ENCODE measurements at regions not wholly inside any gene's neighbourhood (a gene's known extent, or its start where the extent isn't known, plus 50 kb on each side); places are given as distances from the start of the nearest gene placed in this dataset.

- ATAC-seq: peak; percentile 75 to 78
- Histone ChIP-seq H3K27ac (no peak overlapping the region), H3K4me1 (no peaks in the 10 kb centered on the region), H3K9me3 (no peaks in the 10 kb centered on the region), H3K4me3 (no peak overlapping the region), H3K27me3 (ENCODE audit: low read depth) (no peaks in the 10 kb centered on the region), H3K36me3 (no peaks in the 10 kb centered on the region)
- DNase-seq: no peak
- TF ChIP-seq CTCF (IDR thresholded peaks at IDR 0.05): no peak
- intact Hi-C loops (cut with DNase I): no loop called here
These were observed 251.2 kb downstream of the PAPSS1 start for GRCh38 chr4:107468812-107469211.

GRCh38 chr4:107468156-107468555 lies 251.9 kb downstream of the PAPSS1 start:
- DNase-seq (no peak), ATAC-seq (no peak)
- Histone ChIP-seq H3K9me3 (no peaks in the 10 kb centered on the region), H3K4me3 (no peak overlapping the region), H3K27ac (no peak overlapping the region), H3K4me1 (no peaks in the 10 kb centered on the region), H3K36me3 (no peaks in the 10 kb centered on the region), H3K27me3 (ENCODE audit: low read depth) (no peaks in the 10 kb centered on the region)
- TF ChIP-seq CTCF (IDR thresholded peaks at IDR 0.05): no peak
- intact Hi-C loops (cut with DNase I): no loop called here

GRCh38 chr4:107467461-107467860 lies 252.6 kb downstream of the PAPSS1 start:
- no peaks in the 10 kb centered on the region for H3K9me3 ChIP-seq
- no peak for ATAC-seq
- no peaks in the 10 kb centered on the region for H3K36me3 ChIP-seq
- TF ChIP-seq CTCF (IDR thresholded peaks at IDR 0.05): no peak
- no peak for DNase-seq
- no peak overlapping the region for H3K27ac ChIP-seq
- H3K4me1 ChIP-seq: no peaks in the 10 kb centered on the region
- H3K4me3 ChIP-seq: no peak overlapping the region
- H3K27me3 ChIP-seq (ENCODE audit: low read depth): no peaks in the 10 kb centered on the region
- intact Hi-C loops (cut with DNase I): no loop called here

- TF ChIP-seq CTCF (IDR thresholded peaks at IDR 0.05): no peak
- no peak overlapping the region for H3K27ac ChIP-seq
- intact Hi-C loops (cut with DNase I): no loop called here
- H3K4me3 ChIP-seq: no peak overlapping the region
- peaks cover 6% of the 10 kb centered on the region for H3K9me3 ChIP-seq
- no peaks in the 10 kb centered on the region for H3K4me1 ChIP-seq
- ATAC-seq: no peak
- DNase-seq: no peak
- H3K27me3 ChIP-seq (ENCODE audit: low read depth): no peaks in the 10 kb centered on the region
- no peaks in the 10 kb centered on the region for H3K36me3 ChIP-seq
These were observed 261.8 kb downstream of the PAPSS1 start for GRCh38 chr4:107458194-107458593.

- no peak overlapping the region for H3K4me3 ChIP-seq
- ATAC-seq: no peak
- no peak for DNase-seq
- H3K36me3 ChIP-seq: no peaks in the 10 kb centered on the region
- intact Hi-C loops (cut with DNase I): no loop called here
- H3K4me1 ChIP-seq: no peaks in the 10 kb centered on the region
- H3K9me3 ChIP-seq: no peaks in the 10 kb centered on the region
- TF ChIP-seq CTCF (IDR thresholded peaks at IDR 0.05): no peak
- H3K27me3 ChIP-seq (ENCODE audit: low read depth): no peaks in the 10 kb centered on the region
- H3K27ac ChIP-seq: no peak overlapping the region
These were observed 266.0 kb downstream of the PAPSS1 start for GRCh38 chr4:107453987-107454386.

All from lower lobe of right lung (tissue), 2 donors.